ENCODE measurements at regions not wholly inside any gene's neighbourhood (a gene's known extent, or its start where the extent isn't known, plus 50 kb on each side); places are given as distances from the start of the nearest gene placed in this dataset.
"Not testable (repeated sequence)": the region's sequence is repeated elsewhere in the genome, so short reads cannot be mapped to it uniquely, and the experiment has no call there.

- TF ChIP-seq POLR2A, CTCF (IDR thresholded peaks at IDR 0.05): not testable (repeated sequence)
Observed at GRCh38 chr16:29168515-29169259, 183.8 kb downstream of the LAT start.

All from esophagus squamous epithelium (tissue), 4 donors.